ENCODE measurements at regions not wholly inside any gene's neighbourhood (a gene's known extent, or its start where the extent isn't known, plus 50 kb on each side); places are given as distances from the start of the nearest gene placed in this dataset.
"Not testable (repeated sequence)": the region's sequence is repeated elsewhere in the genome, so short reads cannot be mapped to it uniquely, and the experiment has no call there.

DNA sequence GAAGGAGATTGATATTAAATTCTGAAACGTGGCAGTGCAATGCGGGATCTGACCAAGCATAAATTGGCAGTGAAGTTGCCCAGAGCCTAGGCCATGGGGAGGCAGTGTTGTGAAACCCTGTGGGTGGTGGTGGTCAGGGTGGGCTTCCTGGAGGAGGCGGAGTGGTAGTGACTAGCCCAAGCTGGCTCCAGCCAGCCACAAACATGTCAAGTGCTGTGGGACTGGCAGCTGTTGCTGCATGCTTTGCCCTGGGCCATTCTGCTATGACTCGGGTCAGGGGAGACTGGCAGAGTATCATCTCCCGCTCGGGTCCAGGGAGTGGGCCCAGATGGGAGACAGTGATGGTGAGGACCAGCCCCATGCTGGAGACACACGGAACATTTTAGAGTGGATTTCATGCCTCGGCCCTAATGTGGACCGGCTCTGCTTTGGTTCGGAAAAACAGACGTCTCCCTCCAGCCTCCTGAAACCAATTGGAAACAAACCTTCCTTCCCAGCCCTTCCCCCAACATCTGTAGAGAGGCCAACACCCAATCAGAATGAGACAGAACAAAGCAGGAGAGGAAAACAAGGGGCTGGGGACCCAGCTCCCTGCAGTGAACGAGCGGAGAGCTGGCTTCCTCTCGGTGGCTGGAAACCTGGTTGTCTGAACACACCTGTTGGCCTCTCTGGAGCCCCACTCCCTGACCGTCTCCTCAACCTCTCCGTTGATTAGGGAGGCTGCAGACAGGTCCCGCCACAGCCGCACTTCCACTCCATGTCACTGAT, 58.2 kb downstream of the TMEM270 start:
- DNase-seq (ENCODE audit: low read depth) = no peak

DNA sequence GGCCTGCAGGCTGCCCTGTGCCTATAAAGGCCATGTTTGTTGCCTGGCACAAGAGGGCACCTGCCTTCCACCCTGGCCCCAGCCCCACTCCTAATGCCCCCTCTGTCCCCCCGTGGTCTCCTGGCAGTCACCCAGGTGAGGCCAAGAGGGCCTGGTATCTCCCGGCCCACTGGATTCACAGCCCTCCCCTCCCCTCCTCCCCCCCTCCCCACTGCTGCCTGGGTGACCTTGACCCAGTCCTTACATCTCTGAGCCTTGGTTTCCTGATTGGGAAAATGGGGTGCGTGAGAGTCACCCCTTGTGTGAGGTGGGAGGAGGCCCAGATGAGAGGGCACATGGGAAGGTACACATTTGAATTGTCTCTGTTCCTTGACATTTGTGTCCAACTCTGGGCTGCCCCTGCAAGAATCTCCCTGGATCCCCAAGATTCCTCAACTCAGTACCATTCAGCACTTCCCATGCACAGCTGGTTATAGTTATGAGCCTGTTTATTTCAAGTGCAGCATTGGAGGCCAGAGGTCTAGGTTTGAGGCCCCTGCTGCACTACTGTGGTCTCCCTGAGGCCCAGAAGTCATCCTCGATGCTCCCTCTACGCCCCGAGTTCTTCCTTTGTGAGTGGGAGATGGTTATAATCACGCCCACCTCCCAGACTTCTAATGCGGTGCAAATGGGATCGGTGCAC, 58.9 kb downstream of the TMEM270 start:
- no peak for DNase-seq (ENCODE audit: low read depth)

DNA sequence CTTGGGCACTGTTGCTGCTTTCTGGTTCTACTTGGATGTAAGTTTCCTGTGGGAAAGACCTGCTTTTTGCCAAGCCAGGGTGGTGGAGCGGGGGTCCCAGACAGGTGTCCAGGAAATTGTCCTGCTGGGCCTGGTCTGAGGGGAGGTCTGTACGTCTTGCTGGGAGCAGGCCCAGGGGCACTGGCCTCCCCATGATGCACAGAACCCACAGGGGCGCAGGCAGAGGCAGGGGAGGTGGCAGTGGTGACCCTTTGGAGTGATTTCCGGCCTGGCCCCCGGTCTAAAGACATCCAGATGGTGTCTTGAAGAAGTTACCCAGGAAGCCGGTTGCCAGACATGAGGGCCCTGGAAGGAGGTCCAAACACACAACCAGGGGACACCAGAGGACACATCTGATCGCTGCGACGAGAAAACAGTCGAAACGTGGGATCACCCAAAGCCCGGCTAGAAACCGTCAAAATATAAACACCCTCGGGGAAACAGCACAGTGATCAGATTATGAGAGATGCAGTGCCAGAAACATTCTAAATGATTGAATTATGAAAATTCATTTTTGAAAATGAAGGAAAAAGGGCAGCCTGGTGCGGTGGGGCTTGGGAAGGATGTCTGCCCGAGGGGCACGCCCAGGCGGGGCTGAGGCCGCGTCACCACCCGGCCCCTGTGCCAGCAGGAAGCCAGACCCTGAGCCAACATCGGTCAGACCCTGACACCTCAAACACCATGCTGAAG, 59.6 kb downstream of the TMEM270 start:
- no peak for DNase-seq (ENCODE audit: low read depth)

DNA sequence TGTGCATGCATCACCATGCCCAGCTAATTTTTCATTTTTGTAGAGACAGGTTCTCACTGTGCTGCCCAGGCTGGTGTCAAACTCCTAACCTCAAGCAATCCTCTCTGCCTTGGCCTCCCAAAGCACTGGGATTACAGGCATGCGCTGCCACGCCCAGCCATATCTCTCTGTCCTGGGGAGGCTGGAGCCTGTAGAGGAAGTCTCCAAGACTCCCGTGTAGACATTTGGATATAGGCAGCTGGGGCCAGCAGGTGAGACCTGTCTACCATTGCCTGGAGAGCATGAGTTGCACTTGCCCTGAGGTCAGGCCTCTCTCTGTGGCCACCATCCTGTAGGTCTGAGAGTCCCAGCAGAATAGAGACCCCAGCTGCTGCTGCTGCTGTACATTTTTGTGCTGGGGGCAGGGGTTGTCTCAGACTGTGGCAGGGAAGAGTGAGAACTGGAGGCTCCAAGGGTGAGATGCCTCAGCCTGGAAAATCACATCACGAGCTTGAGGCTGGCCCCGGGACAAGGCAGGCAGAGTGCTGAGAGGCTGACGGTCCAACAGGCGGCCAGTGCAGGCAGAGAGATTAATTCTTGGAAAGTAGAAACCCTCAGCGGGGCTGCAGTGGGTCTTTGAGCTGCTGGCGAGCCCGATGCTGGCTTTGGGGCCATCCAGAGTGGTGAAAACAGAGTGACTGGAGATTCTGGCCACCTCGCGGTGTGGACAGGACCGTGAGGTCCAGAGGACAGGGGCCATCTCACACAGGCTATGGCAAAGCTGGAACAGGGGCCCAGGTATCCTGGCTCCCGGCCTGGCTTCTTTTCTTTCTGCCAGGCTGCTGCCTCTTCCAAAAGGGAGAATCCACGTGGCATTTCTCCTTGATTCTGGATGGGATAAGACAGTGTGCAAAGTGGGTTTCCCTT, 60.9 kb downstream of the TMEM270 start:
- no peak for DNase-seq (ENCODE audit: low read depth)

DNA sequence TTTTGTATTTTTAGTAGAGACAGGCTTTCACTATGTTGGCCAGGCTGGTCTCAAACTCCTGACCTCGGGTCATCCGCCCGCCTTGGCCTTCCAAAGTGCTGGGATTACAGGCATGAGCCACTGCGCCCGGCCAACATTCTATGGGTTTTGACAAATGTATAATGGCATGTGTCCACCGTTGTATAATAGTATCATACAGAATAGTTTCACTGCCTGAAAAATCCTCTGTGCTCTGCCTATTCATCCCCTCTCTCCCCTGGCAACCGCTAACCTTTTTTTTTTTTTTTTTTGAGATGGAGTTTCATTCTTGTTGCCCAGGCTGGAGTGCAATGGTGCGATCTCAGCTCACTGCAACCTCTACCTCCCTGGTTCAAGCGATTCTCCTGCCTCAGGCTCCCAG, 67.7 kb downstream of the TMEM270 start:
- not testable (repeated sequence) for DNase-seq (ENCODE audit: low read depth)

DNA sequence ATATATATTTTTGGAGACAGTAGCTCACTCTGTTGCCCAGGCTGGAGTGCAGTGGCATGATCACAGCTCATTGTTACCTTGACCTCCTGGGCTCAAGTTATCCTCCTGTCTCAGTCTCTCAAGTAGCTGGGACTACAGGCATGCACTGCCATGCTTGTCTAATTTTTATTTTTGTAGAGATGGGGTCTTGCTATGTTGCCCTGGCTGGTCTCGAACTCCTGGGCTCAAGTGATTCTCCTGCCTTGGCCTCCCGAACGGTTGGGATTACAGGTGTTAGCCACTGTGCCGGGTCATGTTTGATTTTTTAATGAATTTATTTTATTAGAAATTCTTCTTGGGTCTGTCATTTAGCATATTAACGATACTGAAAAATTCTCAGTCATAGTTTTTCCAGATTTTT, 70.5 kb downstream of the TMEM270 start:
- DNase-seq (ENCODE audit: low read depth) = no peak

DNA sequence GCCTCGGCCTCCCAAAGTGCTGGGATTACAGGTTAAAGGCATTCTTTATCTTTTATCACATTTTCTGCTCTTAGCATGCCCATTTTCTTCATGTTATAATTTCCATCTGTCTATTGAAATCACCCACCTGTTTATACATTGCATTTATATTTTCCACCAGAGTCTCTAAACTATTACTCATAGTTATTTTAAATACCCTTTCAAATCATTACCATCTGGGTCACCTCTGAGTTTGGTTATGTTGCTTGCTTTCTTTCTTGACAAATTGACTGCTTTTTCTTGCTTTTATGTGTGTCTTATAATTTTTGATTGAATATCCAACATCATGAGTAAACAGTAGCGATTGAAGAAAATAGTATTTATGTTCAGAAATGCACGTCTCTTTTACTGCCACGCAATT, 71.4 kb downstream of the TMEM270 start:
- DNase-seq (ENCODE audit: low read depth) = no peak

DNA sequence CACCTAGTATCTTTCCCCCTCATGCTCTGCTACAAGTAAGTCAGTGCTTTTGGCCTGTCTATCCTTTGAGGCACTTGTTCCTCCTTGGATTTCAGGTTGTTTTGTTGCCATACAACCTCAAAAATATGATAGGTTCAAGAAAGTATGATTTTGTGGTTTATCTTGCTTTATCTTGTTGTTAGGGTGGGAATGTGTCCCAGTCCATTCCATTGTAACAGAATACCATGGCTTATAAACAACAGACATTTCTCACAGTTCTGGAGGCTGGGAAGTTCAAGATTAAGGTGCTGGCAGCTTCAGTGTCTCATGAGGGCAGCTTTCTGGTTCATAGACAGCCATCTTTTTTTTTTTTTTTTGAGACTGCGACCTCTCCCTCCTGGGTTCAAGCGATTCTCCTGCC, 72.1 kb downstream of the TMEM270 start:
- no peak for DNase-seq (ENCODE audit: low read depth)

DNA sequence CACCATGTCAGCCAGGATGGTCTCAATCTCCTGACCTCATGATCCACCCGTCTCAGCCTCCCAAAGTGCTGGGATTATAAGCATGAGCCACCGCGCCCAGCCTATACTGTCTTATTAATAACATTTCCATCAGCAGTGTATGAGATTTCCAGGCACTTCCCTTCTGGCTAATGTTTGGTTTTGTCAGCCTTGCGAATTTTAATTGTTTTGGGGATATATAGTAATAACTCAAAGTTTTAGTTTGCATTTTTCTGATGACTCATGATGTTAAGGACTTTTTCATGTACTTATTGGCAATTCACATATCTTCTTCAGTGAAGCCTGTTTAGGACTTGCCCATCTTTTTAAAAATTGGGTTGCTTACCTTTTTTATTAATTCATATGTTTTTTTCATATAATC, 76.0 kb downstream of the TMEM270 start:
- peak; percentile 5 for DNase-seq (ENCODE audit: low read depth)

DNA sequence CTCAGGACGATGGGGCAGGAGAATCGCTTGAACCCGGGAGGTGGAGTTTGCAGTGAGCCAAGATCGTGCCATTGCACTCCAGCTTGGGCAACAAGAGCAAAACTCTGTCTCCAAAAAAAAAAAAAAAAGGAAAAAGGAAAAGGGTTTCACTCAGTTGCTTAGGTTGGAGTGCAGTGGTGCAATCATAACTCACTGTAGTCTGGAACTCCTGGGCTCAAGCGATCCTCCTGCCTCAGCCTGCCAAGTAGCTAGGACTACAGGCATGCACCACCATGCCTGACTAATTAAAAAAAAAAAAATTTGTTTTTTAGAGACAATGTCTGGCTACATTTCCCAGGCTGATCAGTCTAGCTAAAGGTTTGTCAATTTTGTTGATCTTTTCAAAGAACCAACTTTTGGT, 76.7 kb downstream of the TMEM270 start:
- DNase-seq (ENCODE audit: low read depth) = not testable (repeated sequence)

DNA sequence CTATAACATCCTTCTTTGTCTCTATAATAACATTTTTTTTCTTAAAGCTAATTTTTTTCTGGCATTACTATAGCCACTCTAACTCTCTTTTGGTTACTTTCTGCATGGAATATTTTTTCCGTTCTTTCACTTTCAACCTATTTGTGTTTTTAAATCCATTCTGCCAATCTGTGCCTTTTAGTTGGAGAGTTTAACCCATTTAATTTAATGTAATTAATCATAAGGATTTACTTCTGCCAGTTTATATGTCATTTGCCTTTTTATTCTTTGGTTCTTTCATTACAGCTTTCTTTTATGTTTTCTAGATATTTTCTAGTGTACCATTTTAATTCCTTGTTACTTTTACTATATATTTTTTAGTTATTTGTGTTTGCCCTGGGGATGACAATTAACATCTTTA, 78.6 kb downstream of the TMEM270 start:
- no peak for DNase-seq (ENCODE audit: low read depth)

DNA sequence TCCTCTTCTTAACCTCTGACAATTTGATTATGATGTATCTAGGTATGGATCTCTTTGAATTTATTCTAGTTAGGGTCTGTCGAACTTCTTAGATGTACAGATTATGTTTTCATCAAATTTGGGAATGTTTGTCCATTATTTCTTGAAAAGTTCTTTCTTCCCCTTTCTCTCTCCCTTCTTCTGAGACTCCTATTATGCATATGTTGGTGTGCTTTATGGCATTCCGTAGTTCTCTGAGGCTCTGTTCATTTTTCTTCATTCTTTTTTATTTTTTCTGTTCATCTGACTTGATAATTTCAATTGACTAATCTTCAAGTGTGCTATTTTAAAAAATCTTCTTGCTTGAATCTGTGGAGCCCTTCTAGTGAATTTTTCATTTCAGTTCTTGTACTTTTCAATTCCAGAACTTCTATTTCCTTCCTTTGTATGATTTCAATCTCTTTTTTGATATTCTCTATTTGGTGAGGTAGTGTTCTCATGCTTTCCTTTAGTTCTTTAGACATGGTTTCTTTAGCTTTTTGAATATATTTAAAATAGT, 79.8 kb downstream of the TMEM270 start:
- no peak for DNase-seq (ENCODE audit: low read depth)

DNA sequence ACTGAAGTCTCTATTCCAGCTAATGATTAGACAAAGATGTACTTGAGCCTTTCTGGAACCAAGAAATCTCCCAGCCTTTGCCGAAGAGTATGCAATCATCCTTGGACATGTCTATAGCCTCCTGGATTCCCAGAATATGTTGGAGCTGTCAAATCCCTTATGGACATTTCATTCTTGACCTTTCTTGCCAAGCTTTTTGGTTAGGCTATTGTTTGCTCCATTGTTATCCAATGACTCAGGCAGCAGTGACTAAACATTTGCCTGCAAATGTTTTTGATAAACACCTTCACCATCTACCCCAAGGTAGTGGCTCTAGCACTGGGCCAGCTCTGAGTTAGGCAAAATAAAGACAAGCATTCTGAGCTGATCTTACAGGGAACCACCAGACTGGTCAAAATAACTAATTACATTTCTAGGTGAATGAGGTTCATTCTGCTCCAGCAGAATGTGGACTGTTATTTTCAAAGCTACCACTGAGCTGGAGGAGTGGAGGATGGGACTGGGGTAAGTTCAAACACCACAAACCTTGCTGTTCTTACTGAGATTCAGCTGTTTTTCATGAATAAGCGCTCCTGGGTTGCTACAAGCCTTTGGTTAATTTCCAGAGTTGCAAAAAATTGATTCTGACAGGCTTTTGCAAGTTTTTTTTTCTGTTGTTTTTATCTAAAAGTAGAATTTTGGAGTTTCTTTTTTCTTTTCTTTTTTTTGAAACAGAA, 81.0 kb downstream of the TMEM270 start:
- DNase-seq (ENCODE audit: low read depth) = peak; percentile 66

DNA sequence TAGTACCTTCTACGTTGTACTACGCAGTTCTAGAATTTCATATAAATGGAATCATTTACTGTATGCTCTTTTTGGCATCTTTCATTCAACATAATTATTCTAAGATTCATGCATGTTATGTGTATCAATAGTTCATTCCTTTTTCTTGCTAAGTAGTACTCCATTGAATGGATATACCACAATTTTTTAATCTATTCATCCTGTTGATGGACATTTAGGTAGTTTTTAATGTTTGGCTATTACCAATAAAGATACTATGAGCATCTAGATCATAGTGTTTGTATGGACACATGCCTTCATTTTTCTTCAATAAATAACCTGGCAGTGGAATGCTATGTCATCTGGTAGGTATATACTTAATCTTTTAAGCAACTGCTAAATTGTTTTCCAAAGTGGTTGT, 83.0 kb upstream of the ELN start:
- no peak for DNase-seq (ENCODE audit: low read depth)

DNA sequence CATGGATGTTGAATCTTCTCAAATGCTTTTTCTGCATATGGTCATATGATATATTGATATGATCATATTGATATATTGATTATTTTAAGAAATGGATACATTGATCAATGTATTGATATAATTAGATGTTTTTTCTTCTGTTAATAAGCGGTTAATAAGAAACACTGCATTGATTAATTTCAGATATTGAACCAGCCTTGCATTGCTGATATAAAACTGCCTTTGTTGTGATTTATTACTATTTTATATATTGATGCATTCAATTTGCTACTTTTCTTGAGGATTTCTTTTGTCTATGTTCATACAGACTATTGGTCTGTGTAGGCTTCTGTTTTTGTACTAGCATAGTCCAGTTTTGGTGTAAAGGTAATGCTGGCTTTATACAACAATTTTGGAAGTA, 79.7 kb upstream of the ELN start:
- DNase-seq (ENCODE audit: low read depth) = no peak

DNA sequence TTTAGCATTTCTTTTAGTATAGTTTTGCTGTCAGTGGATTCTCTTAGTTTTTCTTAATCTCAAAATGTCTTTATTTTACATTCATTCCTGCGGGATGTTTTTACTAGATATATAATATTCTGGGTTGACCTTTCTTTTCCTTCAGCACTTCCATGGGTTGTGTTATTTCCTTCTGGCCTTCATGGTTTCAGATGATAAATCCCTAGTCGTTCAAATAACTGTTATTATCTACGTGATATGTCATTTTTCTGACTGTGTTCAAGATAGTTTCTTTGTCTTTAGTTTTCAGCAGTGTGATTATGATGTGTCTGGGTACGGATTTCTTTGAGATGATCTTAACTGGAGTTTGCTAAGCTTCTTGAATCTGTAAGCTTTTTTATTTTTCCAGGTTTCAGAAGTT, 75.7 kb upstream of the ELN start:
- DNase-seq (ENCODE audit: low read depth) = no peak

DNA sequence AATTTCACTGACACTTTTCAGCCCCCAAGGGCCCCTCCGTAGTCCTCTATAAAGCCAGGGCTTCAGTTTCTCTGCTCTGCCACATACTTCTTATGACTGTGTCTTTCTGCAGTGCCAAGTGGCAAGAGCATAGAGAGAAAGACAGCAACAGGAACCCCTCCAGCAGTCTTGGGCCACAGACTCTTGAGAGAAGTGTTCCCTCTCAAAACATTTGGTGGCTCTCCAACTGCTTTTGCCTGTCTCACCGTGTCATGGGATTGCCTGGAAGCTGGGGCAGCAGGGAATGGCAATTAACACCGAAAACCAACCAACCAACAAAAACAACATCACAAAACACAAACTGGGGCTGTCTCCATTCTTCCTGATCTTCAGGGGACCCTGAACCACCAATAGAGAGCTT, 73.8 kb upstream of the ELN start:
- DNase-seq (ENCODE audit: low read depth) = no peak

DNA sequence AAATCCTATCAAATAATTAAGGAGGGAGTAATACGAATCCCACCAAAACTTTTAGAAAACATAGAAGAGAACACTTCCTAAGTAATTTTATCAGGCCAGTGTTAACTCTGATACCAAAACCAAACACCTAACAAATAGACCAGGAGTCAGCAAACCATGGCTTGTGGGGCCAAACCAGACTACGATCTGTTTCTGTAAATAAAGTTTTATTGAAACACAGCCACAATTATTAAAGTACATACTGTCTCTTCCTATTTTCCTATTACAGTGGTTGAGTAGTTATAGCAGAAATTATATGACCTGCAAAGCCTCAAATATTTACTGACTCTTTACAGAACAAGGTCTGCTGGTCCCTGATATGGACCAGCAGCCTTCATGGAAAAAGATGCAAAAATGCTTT, 73.1 kb upstream of the ELN start:
- DNase-seq (ENCODE audit: low read depth) = no peak

DNA sequence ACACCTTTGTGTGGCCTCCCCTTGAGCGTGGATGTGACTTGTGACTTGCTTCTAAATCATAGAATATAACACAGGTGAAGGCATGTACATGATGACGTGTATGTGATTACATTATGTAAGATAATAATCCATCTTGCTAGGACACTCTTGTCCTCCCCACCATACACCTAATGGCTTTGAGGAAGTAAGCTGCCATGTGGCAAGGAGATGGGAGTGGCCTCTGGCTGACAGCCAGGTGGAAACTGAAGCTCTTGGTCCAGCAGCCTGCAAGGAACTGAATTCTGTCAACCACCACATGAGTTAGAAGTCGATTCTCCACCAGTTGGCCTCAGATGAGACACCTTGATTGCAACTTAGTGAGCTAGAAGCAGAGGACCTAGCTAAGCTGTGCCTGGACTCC, 67.4 kb upstream of the ELN start:
- no peak for DNase-seq (ENCODE audit: low read depth)

DNA sequence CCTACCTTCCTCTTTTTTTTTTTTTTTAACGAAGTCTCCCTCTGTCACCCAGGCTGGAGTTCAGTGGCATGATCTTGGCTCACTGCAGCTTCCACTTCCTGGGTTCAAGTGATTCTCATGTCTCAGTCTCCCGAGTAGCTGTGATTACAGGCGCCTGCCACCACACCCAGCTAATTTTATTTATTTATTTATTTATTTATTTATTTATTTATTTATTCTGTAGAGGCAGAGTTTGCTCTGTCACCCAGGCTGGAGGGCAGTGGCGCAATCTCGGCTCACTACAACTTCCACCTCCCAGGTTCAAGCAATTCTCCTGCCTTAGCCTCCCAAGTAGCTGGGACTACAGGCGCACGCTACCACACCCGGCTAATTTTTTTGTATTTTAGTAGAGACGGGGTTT, 66.0 kb upstream of the ELN start:
- not testable (repeated sequence) for DNase-seq (ENCODE audit: low read depth)

DNA sequence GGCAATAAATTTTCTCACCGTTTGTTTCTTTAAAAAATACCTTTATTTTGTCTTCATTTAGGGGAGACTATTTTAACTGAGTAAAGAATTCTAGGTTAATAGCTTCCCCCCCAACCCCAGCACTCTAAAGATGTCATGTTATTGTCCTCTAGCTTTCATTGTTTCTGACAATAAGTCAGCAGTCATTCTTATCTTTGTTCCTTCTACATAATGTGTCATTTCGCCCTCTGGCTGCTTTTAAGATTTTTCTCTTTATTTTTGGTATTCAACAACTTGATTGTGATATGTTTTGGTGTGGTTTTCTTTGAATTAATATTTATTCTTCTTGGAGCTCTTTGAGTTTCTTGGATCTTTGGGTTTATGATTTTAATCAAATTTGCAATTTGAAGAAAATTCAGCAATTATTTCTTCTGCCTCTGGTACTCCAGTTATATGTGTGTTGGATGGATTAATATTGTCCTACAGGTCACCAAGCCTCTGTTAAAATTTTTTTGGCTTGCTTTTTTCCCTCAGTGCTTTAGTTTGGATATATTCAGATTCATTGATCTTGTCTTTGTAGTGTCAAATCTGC, 64.6 kb upstream of the ELN start:
- no peak for DNase-seq (ENCODE audit: low read depth)
